Astrocyte (in vitro differentiated cells and primary cell): ENCODE measurements at regions not wholly inside any gene's neighbourhood (a gene's known extent, or its start where the extent isn't known, plus 50 kb on each side); places are given as distances from the start of the nearest gene placed in this dataset.
A peak's percentile ranks its signal among the peaks of the same experiment; 100 is the strongest.

Source experiments
- DNase-seq: peaks from one replicate; pipeline ENCODE4 v3.0.0-alpha.2; 2010; ENCODE audit warnings: low read depth
- FAIRE-seq: peaks from 2 replicates; lab custom pipeline; 2011; peaks lifted over from hg19 to GRCh38; lab: Jason Lieb, UNC
- H2AFZ ChIP-seq: 2 replicates; pipeline ENCODE4 v1.6.0; 2012; ENCODE audit warnings: low read depth, low read length, inconsistent platforms
- H3K27ac ChIP-seq: 2 replicates; pipeline ENCODE4 v1.5.1; 2011; ENCODE audit warnings: low read depth, low read length, inconsistent platforms
- H3K27me3 ChIP-seq: 2 replicates; pipeline ENCODE4 v1.6.0; 2011; ENCODE audit warnings: low read length, inconsistent platforms; ENCODE audit not compliant: insufficient read depth
- H3K36me3 ChIP-seq: 2 replicates; pipeline ENCODE4 v1.5.1; 2011; ENCODE audit warnings: low read length, inconsistent platforms; ENCODE audit not compliant: insufficient read depth
- H3K4me1 ChIP-seq: 2 replicates; pipeline ENCODE4 v1.5.1; 2011; ENCODE audit warnings: low read length, inconsistent platforms; ENCODE audit not compliant: insufficient read depth
- H3K4me2 ChIP-seq: 2 replicates; pipeline ENCODE4 v1.6.0; 2012; ENCODE audit warnings: low read length, inconsistent platforms
- H3K4me3 ChIP-seq: 2 replicates; pipeline ENCODE4 v1.5.1; 2011; ENCODE audit warnings: low read depth, mild to moderate bottlenecking, low read length, inconsistent platforms; ENCODE audit not compliant: insufficient read depth
- H3K79me2 ChIP-seq: 2 replicates; pipeline ENCODE4 v1.6.0; 2012; ENCODE audit warnings: mild to moderate bottlenecking, low read length, inconsistent platforms; ENCODE audit not compliant: insufficient read depth
- H3K9ac ChIP-seq: 2 replicates; pipeline ENCODE4 v1.6.0; 2012; ENCODE audit warnings: mild to moderate bottlenecking, low read length, inconsistent platforms
- H3K9me3 ChIP-seq: 2 replicates; pipeline ENCODE4 v1.5.1; 2012; ENCODE audit warnings: low read depth, mild to moderate bottlenecking, low read length, inconsistent platforms; ENCODE audit not compliant: insufficient read depth
- H4K20me1 ChIP-seq: 2 replicates; pipeline ENCODE4 v1.6.0; 2012; ENCODE audit warnings: low read length, inconsistent platforms; ENCODE audit not compliant: insufficient read depth
- H3K27ac Mint-ChIP-seq: one replicate; pipeline ENCODE4 v1.8.0; 2021; ENCODE audit warnings: mild to moderate bottlenecking, mixed read lengths; ENCODE audit not compliant: unreplicated experiment
- H3K27me3 Mint-ChIP-seq: one replicate; pipeline ENCODE4 v1.8.0; 2021; ENCODE audit warnings: low read depth, mixed read lengths; ENCODE audit not compliant: unreplicated experiment
- H3K36me3 Mint-ChIP-seq: one replicate; pipeline ENCODE4 v1.8.0; 2021; ENCODE audit warnings: low read depth, mixed read lengths; ENCODE audit not compliant: unreplicated experiment
- H3K4me1 Mint-ChIP-seq: one replicate; pipeline ENCODE4 v1.8.0; 2021; ENCODE audit warnings: low read depth, mixed read lengths; ENCODE audit not compliant: unreplicated experiment
- H3K4me3 Mint-ChIP-seq: one replicate; pipeline ENCODE4 v1.8.0; 2021; ENCODE audit warnings: mild to moderate bottlenecking, moderate library complexity, mixed read lengths; ENCODE audit not compliant: unreplicated experiment
- H3K9me3 Mint-ChIP-seq: one replicate; pipeline ENCODE4 v1.8.0; 2021; ENCODE audit warnings: mild to moderate bottlenecking, mixed read lengths; ENCODE audit not compliant: unreplicated experiment
- CTCF ChIP-seq: IDR thresholded peaks from 2 replicates; pipeline ENCODE4 v1.5.1; 2011; ENCODE audit warnings: low read depth, mild to moderate bottlenecking, inconsistent platforms, low read length, moderate library complexity; ENCODE audit not compliant: insufficient read depth
- EZH2 ChIP-seq: IDR thresholded peaks from 2 replicates; pipeline ENCODE4 v1.6.1; 2012; ENCODE audit warnings: mild to moderate bottlenecking, low read length, inconsistent platforms; ENCODE audit not compliant: insufficient read depth

DNA sequence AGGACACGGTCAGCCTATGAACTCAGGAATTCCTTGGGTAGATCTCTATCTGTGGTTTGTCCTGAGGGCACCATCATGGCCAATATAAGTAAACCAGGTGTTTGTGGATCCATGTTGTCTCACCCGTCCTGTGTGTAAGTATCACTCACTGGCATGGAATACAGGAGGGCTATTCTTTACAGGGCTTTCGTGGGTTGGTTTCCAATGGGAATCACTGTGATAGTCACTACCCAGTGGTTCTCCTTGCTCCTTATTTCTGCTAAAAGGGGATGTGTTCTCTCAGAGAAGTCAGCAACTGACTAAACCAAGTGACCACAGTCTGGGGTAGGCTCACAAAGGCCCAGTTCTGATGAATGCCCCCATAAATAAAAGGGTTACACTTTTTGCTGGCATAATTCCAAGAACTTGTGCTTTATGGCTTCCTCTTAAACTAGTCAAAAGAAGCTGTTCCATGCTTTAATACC lies 236.7 kb upstream of the JADE1 start:
- peak overlapping the region; percentile 96 for H3K27ac Mint-ChIP-seq
- no peak overlapping the region for H3K4me3 Mint-ChIP-seq
- H3K4me1 Mint-ChIP-seq: peaks cover 60% of the 10 kb centered on the region
- Histone ChIP-seq H3K4me1 (peaks cover 42% of the 10 kb centered on the region), H3K79me2 (no peaks in the 10 kb centered on the region), H3K9me3 (no peaks in the 10 kb centered on the region), H4K20me1 (no peaks in the 10 kb centered on the region), H3K36me3 (no peaks in the 10 kb centered on the region), H3K27ac (peak overlapping the region; percentile 90), H3K9ac (peak overlapping the region; percentile 67), H3K4me3 (no peak overlapping the region), H3K4me2 (peak overlapping the region; percentile 64), H3K27me3 (no peaks in the 10 kb centered on the region), H2AFZ (no peak overlapping the region)
- peak; percentile 34 for FAIRE-seq
- peaks cover 3% of the 10 kb centered on the region for H3K9me3 Mint-ChIP-seq
- TF ChIP-seq EZH2 (no peak), CTCF (no peak)
- DNase-seq: no peak
- no peaks in the 10 kb centered on the region for H3K36me3 Mint-ChIP-seq
- H3K27me3 Mint-ChIP-seq: no peaks in the 10 kb centered on the region

DNA sequence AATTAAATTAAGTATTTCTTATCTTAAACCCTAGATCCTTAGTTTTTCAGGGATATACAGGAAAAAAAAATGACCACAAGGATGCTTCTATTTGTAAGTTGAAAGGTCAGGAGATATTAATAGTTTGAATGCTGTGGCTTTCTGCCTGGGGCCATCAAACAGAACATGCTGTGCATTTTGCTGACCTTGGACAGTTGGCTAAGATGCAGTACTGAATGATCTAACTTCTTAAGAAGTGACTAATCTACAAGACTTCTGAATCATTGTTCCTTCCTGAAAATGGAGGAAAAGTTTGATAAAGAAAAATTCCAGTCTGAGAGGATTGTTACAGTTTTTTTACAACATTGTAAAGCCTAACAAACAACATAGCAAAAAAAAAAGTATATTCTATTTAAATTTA lies 237.8 kb upstream of the JADE1 start:
- H3K4me1 Mint-ChIP-seq: peaks cover 58% of the 10 kb centered on the region
- H4K20me1 ChIP-seq: no peaks in the 10 kb centered on the region
- H3K27ac Mint-ChIP-seq: peak overlapping the region; percentile 34
- H3K36me3 ChIP-seq: no peaks in the 10 kb centered on the region
- peaks cover 42% of the 10 kb centered on the region for H3K4me1 ChIP-seq
- H3K9me3 Mint-ChIP-seq: peaks cover 3% of the 10 kb centered on the region
- no peaks in the 10 kb centered on the region for H3K36me3 Mint-ChIP-seq
- H3K4me3 ChIP-seq: no peak overlapping the region
- DNase-seq (peak; percentile 97), FAIRE-seq (peak; percentile 99)
- H3K79me2 ChIP-seq: no peaks in the 10 kb centered on the region
- no peaks in the 10 kb centered on the region for H3K9me3 ChIP-seq
- H2AFZ ChIP-seq: no peak overlapping the region
- no peak overlapping the region for H3K9ac ChIP-seq
- TF ChIP-seq EZH2 (no peak), CTCF (no peak)
- H3K4me3 Mint-ChIP-seq: no peak overlapping the region
- no peaks in the 10 kb centered on the region for H3K27me3 Mint-ChIP-seq
- peak overlapping the region; percentile 90 for H3K27ac ChIP-seq
- H3K27me3 ChIP-seq: no peaks in the 10 kb centered on the region
- no peak overlapping the region for H3K4me2 ChIP-seq

DNA sequence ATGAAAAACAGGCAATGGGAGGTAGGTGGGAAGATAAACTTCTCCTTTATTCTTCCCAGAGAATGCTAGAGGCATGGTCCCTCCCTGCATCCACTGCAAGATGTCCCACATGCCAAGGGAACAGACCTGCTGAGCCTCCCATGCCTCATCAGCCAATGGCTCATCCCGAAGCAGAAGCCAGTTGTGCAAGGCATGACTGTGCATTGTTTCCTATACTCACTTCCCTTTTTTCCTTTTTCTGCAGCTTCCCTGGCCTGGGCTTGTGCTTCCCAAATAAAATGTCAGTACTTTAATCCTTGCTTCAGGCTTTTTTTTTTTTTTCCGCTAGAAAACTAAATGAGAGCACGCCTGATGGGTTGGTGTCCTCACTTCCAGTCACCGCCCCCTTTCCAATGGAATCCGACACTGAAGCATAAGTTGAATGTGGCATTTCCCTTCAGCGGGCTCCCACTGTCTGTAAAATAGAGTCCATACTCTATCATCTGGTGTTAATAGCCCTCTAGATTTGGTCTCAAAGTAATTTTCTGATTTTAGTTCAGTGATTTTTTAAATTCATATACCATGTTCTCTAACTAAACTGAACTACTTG lies 239.0 kb upstream of the JADE1 start:
- H3K27ac ChIP-seq: no peak overlapping the region
- FAIRE-seq (no peak), DNase-seq (no peak)
- H3K36me3 Mint-ChIP-seq: no peaks in the 10 kb centered on the region
- peaks cover 60% of the 10 kb centered on the region for H3K4me1 Mint-ChIP-seq
- no peaks in the 10 kb centered on the region for H3K36me3 ChIP-seq
- H3K4me1 ChIP-seq: peaks cover 48% of the 10 kb centered on the region
- H3K27me3 Mint-ChIP-seq: no peaks in the 10 kb centered on the region
- no peak overlapping the region for H3K4me3 Mint-ChIP-seq
- no peak overlapping the region for H3K4me3 ChIP-seq
- H3K27ac Mint-ChIP-seq: peak overlapping the region; percentile 82
- TF ChIP-seq CTCF: no peak
- TF ChIP-seq EZH2: no peak
- no peak overlapping the region for H3K9ac ChIP-seq
- H3K27me3 ChIP-seq: no peaks in the 10 kb centered on the region
- H3K9me3 ChIP-seq: no peaks in the 10 kb centered on the region
- H2AFZ ChIP-seq: no peak overlapping the region
- no peak overlapping the region for H3K4me2 ChIP-seq
- no peaks in the 10 kb centered on the region for H4K20me1 ChIP-seq
- no peaks in the 10 kb centered on the region for H3K79me2 ChIP-seq
- peaks cover 3% of the 10 kb centered on the region for H3K9me3 Mint-ChIP-seq
